Myocyte (in vitro differentiated cells): ENCODE measurements at regions not wholly inside any gene's neighbourhood (a gene's known extent, or its start where the extent isn't known, plus 50 kb on each side); places are given as distances from the start of the nearest gene placed in this dataset.

ENCODE experiments used
- DNase-seq: peaks from one replicate; pipeline ENCODE4 v3.0.0-alpha.2; 2012; ENCODE audit warnings: low read depth

DNA sequence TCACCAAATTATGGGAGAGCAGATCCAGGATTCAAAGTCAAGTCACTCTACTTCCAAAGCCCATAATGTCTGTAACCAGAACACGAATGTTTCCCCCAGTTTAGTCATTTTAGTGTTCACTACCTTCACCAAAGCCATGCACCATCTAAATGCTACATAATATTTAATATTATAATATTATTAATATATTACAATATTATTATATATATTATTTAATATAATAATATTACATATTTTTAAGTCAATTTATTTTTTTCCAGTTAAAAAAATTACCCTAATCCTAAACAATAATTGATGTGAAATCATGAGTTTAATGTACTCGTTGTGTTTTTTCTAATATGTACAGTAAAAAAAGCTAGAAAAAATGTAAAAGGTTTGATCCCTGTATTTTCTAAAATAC, 276.6 kb upstream of the TBL1XR1 start:
- DNase-seq: no peak

DNA sequence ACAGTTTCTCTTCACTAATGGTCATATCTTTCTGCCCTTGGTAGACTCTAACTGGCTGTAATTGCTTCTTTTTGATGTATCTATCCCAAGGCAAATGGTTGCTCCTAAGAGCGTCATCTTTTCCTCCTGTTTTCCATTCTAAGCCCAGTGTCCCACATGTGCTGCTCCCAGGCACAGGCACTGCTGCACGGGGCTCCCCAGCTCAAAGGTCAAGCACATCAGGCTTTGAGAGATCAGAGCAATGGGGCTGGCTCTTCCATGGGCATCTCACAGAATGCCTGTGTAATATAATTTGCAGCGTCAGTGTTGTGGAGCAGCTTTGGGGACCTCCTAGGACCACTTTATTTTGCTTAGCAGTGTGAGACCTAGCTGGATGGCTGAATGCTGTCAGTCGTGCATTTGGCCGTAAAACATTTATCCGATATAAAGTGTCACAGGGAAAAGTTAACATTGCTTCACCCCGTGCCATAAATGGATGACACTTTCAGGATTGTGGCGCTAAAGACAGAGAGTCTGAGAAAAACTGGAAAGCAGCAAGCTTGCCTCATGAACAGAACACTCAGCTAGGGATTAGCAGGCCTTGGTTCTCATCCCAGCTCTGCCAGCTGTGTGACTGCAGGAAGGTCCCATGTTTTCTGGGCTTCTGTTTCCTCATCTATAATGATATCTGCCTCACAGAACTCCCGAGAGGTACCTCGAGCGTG, 277.5 kb upstream of the TBL1XR1 start:
- no peak for DNase-seq

DNA sequence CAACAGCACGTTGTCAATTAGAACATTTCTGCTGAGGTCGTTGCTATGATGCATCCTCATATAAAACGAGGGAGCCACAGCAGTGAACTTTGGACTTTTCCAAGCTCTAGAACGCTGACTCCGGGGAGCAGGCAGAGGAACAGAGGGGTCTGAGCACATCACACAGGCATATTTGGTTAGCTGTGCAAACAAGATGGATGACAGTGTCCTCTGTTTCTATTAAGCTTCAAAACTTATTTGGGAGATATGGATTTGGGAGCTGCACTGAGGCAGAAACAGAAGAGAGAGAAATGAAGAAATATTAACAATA, 278.0 kb upstream of the TBL1XR1 start:
- no peak for DNase-seq

DNA sequence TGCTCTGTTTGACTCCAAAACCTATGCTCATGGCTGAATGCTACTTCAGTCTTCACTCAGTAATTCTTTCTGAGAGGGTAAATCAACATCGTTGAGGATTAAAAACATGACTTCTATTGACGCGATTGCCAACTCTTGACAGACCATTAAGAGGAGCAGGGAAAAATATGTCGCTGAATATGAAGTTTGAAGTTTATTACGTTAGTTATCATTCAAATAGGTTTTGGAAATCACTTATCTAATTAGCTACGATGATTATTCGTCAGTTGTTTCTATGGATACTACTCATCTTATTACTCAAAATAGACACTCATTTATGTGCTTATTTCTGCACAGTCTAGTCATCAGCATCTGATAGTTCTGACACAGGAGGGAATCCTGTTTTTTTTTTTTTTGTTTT, 279.2 kb upstream of the TBL1XR1 start:
- DNase-seq: no peak

DNA sequence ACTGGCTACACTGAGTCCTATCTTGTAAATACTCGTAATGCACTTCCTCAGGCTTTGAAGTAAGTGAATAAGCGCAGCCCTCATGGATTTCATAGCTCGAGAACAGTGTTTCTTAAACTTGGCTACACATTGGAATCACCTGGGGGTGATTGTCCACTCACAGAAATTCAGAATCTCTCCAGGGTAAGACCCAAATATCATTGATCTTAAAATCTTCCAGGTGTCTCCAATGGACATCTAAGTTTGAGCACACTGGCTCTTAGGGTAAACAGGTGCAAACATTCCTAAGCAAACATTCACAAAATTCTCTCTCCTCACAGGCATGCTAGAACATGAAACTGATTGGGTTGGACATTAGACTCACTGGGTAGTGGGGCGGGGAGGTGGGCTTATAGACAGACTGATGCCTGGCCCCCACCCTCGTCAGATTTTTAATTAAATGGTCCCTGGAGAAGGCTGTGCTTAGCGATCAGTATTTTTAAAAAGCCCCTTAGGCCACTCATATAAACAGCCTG, 279.7 kb upstream of the TBL1XR1 start:
- no peak for DNase-seq

DNA sequence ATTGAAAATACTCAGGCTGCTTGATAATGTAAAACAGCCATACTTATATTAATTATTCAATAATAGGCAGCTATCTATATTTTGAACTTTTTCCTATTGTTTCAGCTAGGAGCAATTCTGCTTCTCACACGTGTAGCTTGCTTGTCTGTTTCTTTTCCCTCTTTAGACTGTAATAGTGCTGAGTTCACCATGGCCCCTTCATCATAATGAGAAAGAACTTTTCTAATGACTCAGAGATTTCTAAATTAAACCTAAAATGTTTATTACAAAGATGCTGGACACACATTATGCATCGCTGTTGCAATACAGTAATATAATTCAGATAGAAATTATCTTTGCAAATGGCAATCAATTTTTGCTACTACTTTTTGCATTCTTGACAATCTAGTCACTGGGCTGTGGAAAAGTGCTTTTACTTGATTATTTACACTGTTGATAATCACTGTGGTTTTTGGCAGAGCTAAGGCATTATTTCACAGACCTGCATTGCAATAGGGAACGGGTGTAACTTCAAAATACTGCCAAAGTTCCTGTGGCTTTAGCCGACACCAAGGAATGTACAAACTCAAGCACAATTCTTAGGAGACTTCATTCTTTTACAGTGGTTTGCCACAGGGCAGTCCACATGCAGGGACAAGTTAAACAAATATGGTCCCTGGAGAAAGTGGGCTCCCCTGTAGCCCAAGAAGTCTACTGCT, 281.0 kb upstream of the TBL1XR1 start:
- peak; percentile 92 for DNase-seq

DNA sequence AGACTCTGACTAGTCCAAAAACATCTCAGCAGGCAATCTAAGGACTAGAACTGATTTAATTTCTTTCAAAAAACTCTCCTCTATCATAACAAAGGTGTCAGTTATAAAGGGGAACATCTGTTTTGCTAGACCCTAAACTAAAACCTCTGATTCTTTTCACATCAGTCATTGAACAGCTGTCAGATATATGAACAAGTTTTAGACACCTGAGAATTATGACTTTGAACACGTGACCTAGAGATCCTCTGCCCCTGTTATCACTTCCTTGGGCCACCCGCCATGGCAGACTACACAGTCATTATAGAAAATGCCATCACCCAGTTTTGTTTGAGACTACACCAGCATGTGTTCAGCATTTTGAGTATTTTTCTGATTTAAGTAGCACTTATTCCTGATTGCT, 282.3 kb upstream of the TBL1XR1 start:
- no peak for DNase-seq

DNA sequence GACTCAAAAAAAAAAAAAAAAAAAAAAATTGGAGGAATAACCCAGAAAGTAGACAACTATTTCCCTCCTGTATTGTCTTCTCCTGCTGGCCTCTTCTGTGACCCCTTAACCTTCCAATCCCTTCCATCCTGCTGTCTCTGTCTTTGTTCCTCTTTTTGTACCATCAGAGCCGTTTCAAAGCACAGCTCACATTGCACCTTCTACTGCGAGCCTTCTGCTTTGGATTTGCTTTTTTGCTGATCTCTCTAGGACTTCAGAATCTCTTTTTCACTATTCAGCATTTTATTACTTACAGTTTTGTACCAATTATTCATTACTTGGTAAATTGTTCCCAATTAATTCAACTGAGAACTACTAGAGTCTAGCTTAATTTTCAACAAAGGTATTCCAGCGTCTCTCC, 284.0 kb upstream of the TBL1XR1 start:
- DNase-seq: no peak

DNA sequence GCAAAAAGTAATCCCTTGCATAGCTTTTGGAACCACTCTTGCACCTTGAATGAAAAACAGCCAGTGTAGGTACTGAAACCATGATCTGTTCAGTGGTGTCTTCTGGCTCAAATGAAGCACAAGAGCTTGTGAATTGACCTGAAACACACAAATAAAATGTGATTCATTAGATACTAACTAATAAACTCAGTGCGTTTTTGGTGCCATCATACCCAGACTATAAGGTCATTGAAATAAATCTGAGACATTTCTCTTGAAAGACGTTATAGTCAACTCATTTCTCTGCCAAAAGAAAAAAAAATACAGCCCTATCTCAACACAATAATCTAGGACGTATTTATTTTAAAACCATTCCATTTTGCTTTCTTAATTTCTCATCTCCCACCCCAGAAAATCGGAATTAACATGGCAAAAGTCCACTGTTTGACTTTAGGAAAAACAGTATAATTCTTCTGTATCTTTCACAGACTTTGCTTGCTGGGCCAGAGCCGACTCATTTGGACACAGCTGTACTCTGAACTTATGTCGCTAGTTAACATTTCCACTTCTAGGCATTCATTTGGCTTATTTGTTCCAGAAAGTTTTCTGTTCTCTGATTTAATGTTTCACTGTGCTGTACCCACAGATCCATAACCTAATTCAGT, 284.9 kb upstream of the TBL1XR1 start:
- DNase-seq: no peak

DNA sequence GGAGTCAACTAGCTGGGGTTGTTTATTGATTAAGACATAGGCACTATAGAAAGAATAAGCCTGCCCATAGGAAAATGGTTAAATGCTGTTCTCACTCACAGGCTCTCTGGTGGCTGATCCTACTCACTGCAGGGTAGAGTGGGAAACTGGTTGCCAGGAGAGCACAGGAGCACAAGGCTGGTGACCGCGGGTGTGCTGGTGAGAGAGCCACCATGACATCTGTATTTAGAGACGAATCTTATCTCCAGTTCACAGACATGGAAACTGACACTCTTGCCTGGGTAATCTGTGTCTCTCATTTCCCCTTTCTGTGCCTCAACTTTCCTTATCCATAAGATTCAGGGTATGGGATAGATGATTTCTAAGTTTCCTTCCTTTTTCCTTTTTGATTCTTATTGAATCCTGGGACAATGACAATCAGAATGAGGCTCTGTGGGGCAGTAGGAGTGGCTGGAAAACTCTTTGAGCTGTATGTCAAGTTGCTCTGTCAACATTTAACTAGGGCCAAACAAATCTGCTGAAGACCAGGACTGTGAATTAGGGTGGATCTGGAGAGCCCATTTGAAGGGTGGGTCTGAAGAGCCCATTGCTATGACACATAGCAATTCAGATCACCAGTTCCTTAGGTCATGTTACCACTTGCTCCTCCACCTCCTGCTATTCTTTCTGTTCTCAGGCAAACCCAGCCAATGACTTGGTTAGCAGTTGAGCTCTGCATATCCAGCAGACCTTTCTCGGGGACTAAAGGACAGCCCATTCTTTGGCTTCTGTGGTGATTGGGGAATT, 286.1 kb upstream of the TBL1XR1 start:
- no peak for DNase-seq

DNA sequence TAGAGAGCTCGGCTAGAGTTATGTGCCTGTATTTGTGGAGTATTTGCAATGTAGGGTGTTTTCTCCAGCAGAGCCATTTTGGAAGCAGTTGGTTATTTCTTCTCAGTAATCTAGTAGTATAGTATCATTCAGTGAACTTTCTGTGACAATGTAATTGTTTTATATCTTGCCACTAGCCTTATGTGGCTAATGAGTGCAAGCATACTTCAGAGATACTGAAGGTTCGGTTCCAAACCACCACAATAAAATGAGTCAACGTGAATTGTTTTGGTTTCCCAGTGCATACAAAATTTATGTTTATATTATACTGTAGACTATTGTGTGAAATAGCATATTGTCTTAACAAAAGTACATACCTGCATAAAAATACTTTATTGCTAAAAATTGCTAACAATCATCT, 286.9 kb upstream of the TBL1XR1 start:
- no peak for DNase-seq

DNA sequence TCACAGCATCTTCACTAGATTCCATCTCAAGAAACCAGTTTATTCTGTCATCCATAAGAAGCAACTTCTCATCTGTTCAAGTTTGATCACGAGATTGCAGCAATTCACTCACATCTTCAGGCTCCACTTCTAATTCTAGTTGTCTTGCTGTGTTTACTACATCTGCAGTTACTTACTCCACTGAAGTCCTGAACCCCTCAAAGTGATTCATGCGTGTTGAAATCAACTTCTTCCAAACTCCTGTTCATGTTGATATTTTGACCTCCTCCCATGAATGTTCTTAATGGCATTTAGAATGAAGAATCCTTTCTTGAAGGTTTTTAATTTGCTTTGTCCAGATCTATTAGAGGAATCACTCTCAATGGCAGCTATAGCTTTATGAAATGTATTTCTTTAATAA, 287.6 kb upstream of the TBL1XR1 start:
- no peak for DNase-seq

DNA sequence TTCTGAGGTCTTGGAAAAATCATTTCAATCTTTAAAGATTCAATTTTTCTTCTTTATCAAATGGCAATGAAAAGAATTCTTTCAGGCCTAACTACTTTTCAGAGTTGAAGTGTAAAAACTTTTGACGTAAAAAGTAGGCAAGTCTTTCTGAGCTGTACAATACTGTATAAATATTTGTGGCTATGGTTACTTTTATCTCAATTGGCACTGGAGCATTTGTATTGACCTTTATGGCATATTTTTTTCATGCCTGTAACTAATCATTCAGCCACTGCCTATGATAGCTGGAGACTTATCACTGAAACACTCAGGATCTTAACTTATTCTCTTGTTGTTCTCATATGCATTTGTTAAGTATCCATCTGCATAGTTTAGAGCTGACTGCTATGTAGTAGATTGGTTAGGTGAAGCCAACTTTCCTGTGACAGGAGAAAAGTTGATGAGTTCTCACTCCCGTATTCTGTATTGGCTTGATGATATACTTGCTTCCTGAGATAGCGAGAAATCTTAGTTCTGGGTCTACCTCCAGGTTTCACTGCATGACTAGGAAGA, 290.4 kb upstream of the TBL1XR1 start:
- no peak for DNase-seq

DNA sequence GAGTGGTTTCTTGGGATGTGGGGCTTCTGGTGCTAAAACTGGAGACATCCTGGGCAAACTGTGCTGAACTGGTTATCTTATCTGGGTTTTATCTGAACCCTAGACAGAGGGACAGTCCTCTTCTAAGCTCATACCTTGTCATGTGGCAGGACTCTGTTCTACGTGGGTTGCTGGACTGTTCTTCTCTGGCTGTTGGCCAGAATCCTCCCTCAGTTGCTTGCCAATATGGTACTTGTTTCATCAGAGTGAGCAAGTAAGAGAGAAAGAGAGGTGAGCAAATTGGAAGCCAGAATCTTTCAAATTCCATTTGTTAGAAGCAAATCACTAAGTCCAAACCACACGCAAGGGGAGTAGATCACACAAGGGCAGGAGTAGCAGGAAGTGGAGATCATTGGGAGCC, 291.5 kb upstream of the TBL1XR1 start:
- DNase-seq: no peak

DNA sequence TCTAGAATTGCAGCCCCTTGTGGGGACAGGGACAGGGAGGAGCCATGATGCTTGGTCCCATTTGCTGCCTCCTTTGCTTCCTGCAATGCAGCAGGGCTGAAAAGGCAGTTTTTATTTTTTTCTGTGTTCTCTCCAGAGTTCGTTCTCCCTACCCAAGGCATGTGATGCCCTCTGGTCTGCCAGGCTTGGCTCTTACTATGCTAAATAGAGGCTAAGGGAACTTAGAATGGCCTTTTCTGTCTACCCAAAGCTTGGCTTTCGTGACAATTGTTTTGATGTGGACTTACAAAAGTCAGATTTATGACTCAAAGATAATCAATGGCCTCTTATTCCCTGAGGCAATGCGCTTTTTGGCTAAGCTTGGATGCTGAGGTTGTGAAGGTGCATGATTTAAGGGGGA, 293.3 kb upstream of the TBL1XR1 start:
- DNase-seq: no peak

DNA sequence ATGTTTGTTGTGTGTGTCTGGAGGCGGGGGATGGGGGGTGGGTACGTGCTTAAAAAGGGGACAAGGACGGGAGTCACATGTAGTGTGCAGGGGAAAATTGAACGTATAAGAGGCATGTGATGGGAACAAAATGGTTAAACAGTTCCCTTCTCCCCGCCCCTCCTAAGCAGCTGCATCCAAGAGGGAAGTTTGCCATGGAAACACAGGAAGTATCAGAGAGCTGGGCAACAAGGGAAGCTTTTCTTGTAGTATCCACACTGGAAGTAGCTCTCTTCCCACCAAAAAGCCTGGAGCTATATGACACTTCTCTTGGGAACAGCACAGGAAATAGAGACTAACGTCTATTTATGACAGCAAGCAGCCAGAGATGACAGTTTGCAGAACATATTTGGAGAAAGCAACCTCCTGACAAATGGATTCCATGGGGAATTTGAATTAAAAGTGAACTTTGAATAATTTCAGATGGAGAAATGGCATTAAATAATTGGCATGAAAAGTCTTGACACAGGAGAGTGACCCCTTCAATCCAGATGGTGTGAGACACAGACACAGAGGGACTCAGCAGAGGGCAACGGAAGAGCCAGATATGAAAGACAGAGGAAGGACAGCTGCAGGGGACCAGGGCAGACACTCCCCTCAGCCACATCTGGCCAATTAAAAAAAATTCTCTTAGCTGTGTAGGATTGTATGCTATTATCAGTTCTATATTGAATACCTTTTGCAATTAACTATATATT, 294.2 kb upstream of the TBL1XR1 start:
- peak; percentile 72 for DNase-seq

DNA sequence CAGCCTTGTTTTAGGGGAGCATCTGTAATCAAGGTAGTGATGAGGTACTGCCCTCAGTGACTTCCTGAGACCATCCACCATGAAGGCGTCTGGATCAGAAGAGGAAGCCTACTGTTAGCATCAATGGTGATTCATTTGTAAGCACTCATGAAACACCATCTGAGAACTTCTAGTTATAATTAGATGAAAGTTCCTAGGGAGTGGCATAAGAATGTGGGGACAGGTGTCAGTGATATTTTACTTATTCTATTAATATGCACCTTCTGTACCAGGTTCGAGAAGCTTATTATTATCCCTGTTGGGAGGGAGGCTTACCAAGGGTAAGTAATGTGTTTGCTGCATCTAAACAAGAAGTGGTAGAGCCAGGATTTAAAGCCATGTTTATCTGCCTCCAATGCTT, 295.8 kb upstream of the TBL1XR1 start:
- peak; percentile 66 for DNase-seq

DNA sequence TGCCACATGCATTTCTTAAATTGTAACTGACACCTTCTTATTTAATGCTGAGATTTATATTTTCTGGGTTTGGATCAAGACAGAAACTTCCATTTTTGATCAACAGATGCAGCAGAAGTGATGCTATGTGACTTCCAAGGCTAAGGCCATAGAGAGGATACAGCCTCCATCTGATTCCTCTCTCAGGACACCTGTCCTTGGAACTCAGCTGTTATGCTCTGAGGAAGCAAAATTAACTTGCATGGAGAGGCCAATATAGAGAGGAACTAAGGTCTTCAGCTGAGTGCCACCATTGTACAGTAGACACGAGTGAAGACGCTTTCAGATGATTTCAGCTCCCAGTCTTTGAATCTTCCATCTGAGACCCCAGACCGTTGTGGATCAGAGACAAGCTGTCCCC, 296.9 kb upstream of the TBL1XR1 start:
- DNase-seq: peak; percentile 68

DNA sequence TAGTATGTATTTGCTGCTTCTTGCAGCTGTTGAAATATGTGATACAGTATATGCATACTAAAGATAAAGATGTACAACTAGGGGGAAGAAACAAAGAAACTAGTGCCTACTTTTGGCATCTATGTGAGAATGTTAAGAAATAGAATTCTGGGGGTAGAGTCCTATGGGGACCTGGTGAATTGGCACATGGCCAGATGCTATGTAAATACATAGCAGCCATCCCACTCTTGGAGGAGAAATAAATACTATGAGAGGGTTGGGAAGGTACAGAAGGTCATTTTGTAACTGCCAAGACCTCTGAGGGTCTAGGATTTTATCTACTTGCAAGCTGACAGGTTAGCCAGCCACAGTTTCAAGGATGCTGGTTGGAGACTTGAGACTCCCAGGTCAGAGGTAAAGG, 298.3 kb upstream of the TBL1XR1 start:
- no peak for DNase-seq

DNA sequence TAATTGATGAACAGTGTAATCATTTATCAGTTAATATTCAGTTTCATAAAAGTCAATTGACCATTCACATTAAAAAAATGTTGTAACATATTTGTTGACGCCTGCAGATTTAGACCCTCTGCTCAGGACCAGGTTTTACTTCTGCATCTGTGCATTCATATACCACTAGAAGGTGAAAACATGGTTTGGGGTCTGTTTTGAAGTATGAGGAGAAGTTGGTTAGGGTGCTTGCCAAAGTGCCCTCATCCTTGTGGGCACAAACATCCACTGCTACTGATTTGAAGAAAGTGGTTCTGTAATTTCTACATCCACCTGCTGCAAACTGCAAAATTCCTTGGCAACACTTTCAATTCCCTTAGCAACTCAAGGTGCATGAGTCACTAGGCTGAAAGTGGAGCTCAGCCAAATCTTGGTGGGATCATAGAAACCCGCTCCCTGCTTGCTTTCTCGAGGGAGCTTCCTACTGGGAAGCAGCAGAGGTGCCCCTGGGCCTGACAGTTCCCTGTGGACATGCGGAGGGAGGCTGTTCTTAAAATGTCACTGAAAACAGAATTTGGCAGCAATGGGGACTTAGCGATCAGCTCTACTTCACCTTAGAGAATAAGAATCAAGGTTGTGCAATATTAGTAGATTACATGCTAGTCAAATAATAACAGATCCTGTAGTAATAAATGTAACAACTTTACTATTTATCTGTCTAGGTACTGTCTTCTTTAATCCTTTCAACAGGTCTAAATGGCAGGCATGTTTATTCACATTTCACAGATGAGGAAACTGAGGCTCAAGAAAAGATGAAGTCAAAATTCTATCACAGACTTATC, 301.0 kb upstream of the TBL1XR1 start:
- DNase-seq: no peak
